SK-N-SH (cell line): ENCODE measurements at regions not wholly inside any gene's neighbourhood (a gene's known extent, or its start where the extent isn't known, plus 50 kb on each side); places are given as distances from the start of the nearest gene placed in this dataset.
"Not testable (repeated sequence)": the region's sequence is repeated elsewhere in the genome, so short reads cannot be mapped to it uniquely, and the experiment has no call there.

Experiments used
- CTCF ChIA-PET: fragments of 300-600, 350-600 bp; formaldehyde crosslinking; extraction: SDS; loops from one replicate; lab custom pipeline; 2021; lab: Yijun Ruan, JAX
- POLR2A ChIA-PET: fragments of 350-600 bp; sonication (Branson Sonifier 250); formaldehyde crosslinking; extraction: SDS; loops from one replicate; lab custom pipeline; 2020; ENCODE audit warnings: antibody characterized with exemption, inconsistent platforms; lab: Yijun Ruan, JAX
- DNase-seq: peaks from one replicate; pipeline ENCODE4 v3.0.0; 2012
- H2AFZ ChIP-seq: fragments of 200-600 bp; sonication (generic); 2 replicates; pipeline ENCODE4 v1.8.1; 2016; ENCODE audit warnings: antibody characterized with exemption, mild to moderate bottlenecking, low read depth
- H3F3A ChIP-seq: fragments of 200-600 bp; sonication (generic); replicated peaks from 2 replicates; pipeline ENCODE3; 2016; ENCODE audit warnings: antibody characterized with exemption, mild to moderate bottlenecking; ENCODE audit not compliant: insufficient read depth
- H3K27ac ChIP-seq, 2 experiments: fragments of 200-500 bp in 1 of 2; fragments of 200-600 bp in 1 of 2; sonication (Bioruptor generic) in 1 of 2; sonication (generic), shearing (Covaris generic) in 1 of 2; 2 replicates each; pipeline versions ENCODE4 v1.5.1 to v1.6.1; 2014 to 2016; ENCODE audit warnings: low read depth in 2 of 2, inconsistent platforms in 1 of 2, low read length in 1 of 2, mild to moderate bottlenecking in 1 of 2, mixed read lengths in 1 of 2
- H3K27me3 ChIP-seq: fragments of 200-600 bp; sonication (generic), shearing (Covaris generic); 2 replicates; pipeline ENCODE4 v1.6.1; 2016; ENCODE audit warnings: mixed run types; ENCODE audit not compliant: insufficient read depth
- H3K36me3 ChIP-seq, 2 experiments: fragments of 200-500 bp in 1 of 2; fragments of 200-600 bp in 1 of 2; sonication (Bioruptor generic) in 1 of 2; sonication (generic) in 1 of 2; replicated peaks in 1 of 2; 2 replicates each; pipeline versions ENCODE3 to v1.5.1; 2014 to 2016; ENCODE audit warnings: low read length in 1 of 2, mild to moderate bottlenecking in 1 of 2; ENCODE audit not compliant: insufficient read depth in 2 of 2, control insufficient read depth in 1 of 2
- H3K4me1 ChIP-seq, 2 experiments: fragments of 200-500 bp in 1 of 2; fragments of 200-600 bp in 1 of 2; sonication (Bioruptor generic) in 1 of 2; sonication (generic), shearing (Covaris generic) in 1 of 2; 2 replicates each; pipeline versions ENCODE4 v1.5.1 to v1.6.1; 2014 to 2016; ENCODE audit warnings: low read depth in 1 of 2, low read length in 1 of 2, mixed run types in 1 of 2; ENCODE audit not compliant: insufficient read depth in 2 of 2, control insufficient read depth in 1 of 2
- H3K4me2 ChIP-seq: fragments of 200-600 bp; sonication (generic), shearing (Covaris generic); 2 replicates; pipeline ENCODE4 v1.6.1; 2017; ENCODE audit warnings: mixed run types
- H3K4me3 ChIP-seq, 2 experiments: fragments of 200-500 bp in 1 of 2; fragments of 200-600 bp in 1 of 2; sonication (Bioruptor generic) in 1 of 2; sonication (generic), shearing (Covaris generic) in 1 of 2; 2 replicates each; pipeline versions ENCODE4 v1.5.1 to v1.8.1; 2014 to 2016; ENCODE audit warnings: low read depth in 2 of 2, inconsistent platforms in 1 of 2, low read length in 1 of 2, mild to moderate bottlenecking in 1 of 2, mixed read lengths in 1 of 2, moderate library complexity in 1 of 2
- H3K79me2 ChIP-seq: fragments of 200-600 bp; sonication (generic); 2 replicates; pipeline ENCODE4 v1.8.1; 2017; ENCODE audit warnings: mild to moderate bottlenecking; ENCODE audit not compliant: insufficient read depth
- H3K9ac ChIP-seq: fragments of 200-600 bp; sonication (generic); 2 replicates; pipeline ENCODE4 v1.6.1; 2017; ENCODE audit warnings: mixed run types
- H3K9me2 ChIP-seq: fragments of 200-600 bp; sonication (generic); 2 replicates; pipeline ENCODE4 v1.6.1; 2017; ENCODE audit warnings: mixed run types
- H3K9me3 ChIP-seq: fragments of 200-600 bp; sonication (generic); 2 replicates; pipeline ENCODE4 v1.6.1; 2017; ENCODE audit warnings: mixed run types, mild to moderate bottlenecking, moderate library complexity
- H4K20me1 ChIP-seq: fragments of 200-600 bp; sonication (generic); 2 replicates; pipeline ENCODE4 v1.6.1; 2017; ENCODE audit warnings: mild to moderate bottlenecking, mixed run types; ENCODE audit not compliant: insufficient read depth
- EP300 ChIP-seq, 2 experiments: IDR thresholded peaks; 2 replicates each; pipeline versions ENCODE4 v1.4.0 to v1.6.1; 2012; ENCODE audit warnings: borderline replicate concordance in 1 of 2, low read depth in 1 of 2, low read length in 1 of 2
- FOXM1 ChIP-seq: IDR thresholded peaks from 2 replicates; pipeline ENCODE4 v1.4.0; 2012; ENCODE audit warnings: low read depth, mild to moderate bottlenecking
- GABPA ChIP-seq: IDR thresholded peaks from 2 replicates; pipeline ENCODE4 v1.4.0; 2012; ENCODE audit warnings: low read depth, mild to moderate bottlenecking
- GATA2 ChIP-seq: sonication (generic); formaldehyde crosslinking; IDR thresholded peaks from 2 replicates; pipeline ENCODE4 v1.5.0; 2020; ENCODE audit warnings: mild to moderate bottlenecking, missing genetic modification reagents
- NFIC ChIP-seq: IDR thresholded peaks from 2 replicates; pipeline ENCODE4 v1.4.0; 2012; ENCODE audit warnings: borderline replicate concordance
- RXRA ChIP-seq: IDR thresholded peaks from 2 replicates; pipeline ENCODE4 v1.4.0; 2012; ENCODE audit warnings: low read depth, mild to moderate bottlenecking, borderline replicate concordance
- SIN3A ChIP-seq: IDR thresholded peaks from 2 replicates; pipeline ENCODE4 v1.6.1; 2012; ENCODE audit warnings: low read depth, mild to moderate bottlenecking, low read length, moderate library complexity, borderline replicate concordance
- SMC3 ChIP-seq: IDR thresholded peaks from 2 replicates; pipeline ENCODE4 v1.6.1; 2012; ENCODE audit warnings: low read depth, low read length, improper control_type of control experiment
- TEAD4 ChIP-seq: IDR thresholded peaks from 2 replicates; pipeline ENCODE4 v1.4.0; 2012; ENCODE audit warnings: mild to moderate bottlenecking, borderline replicate concordance; ENCODE audit not compliant: insufficient read depth
- USF2 ChIP-seq: fragments of 150-350 bp; IDR thresholded peaks from 2 replicates; pipeline ENCODE4 v1.6.1; 2017; ENCODE audit warnings: antibody characterized with exemption, low read length, low read depth, borderline replicate concordance
- YY1 ChIP-seq: IDR thresholded peaks from 2 replicates; pipeline ENCODE4 v1.4.0; 2012; ENCODE audit warnings: low read depth, mild to moderate bottlenecking
- WGBS: methylation state at CpG from one replicate; pipeline ENCODE4 v1.1.6; 2017; ENCODE audit warnings: low lambda C conversion rate; 5-methylcytosine and 5-hydroxymethylcytosine counted together
- TF ChIP-seq, protein P1 (sequence below): IDR thresholded peaks from 2 replicates; pipeline ENCODE4 v1.6.1; 2012; ENCODE audit warnings: mild to moderate bottlenecking, low read depth, low read length, moderate library complexity

- Histone ChIP-seq H3K9me3 (no peaks in the 10 kb centered on the region), H3K79me2 (no peaks in the 10 kb centered on the region), H3K4me1 (no peaks in the 10 kb centered on the region), H3K36me3 (no peaks in the 10 kb centered on the region), H3K4me3 (no peak overlapping the region), H2AFZ (no peak overlapping the region), H3F3A (no peaks in the 10 kb centered on the region), H3K27ac (no peak overlapping the region), H3K27me3 (no peaks in the 10 kb centered on the region), H3K9me2 (no peaks in the 10 kb centered on the region), H3K9ac (no peak overlapping the region), H4K20me1 (no peaks in the 10 kb centered on the region), H3K4me2 (no peak overlapping the region)
- POLR2A ChIA-PET = no interaction called here
- CTCF ChIA-PET = no interaction called here
- TF ChIP-seq, protein P1, sequence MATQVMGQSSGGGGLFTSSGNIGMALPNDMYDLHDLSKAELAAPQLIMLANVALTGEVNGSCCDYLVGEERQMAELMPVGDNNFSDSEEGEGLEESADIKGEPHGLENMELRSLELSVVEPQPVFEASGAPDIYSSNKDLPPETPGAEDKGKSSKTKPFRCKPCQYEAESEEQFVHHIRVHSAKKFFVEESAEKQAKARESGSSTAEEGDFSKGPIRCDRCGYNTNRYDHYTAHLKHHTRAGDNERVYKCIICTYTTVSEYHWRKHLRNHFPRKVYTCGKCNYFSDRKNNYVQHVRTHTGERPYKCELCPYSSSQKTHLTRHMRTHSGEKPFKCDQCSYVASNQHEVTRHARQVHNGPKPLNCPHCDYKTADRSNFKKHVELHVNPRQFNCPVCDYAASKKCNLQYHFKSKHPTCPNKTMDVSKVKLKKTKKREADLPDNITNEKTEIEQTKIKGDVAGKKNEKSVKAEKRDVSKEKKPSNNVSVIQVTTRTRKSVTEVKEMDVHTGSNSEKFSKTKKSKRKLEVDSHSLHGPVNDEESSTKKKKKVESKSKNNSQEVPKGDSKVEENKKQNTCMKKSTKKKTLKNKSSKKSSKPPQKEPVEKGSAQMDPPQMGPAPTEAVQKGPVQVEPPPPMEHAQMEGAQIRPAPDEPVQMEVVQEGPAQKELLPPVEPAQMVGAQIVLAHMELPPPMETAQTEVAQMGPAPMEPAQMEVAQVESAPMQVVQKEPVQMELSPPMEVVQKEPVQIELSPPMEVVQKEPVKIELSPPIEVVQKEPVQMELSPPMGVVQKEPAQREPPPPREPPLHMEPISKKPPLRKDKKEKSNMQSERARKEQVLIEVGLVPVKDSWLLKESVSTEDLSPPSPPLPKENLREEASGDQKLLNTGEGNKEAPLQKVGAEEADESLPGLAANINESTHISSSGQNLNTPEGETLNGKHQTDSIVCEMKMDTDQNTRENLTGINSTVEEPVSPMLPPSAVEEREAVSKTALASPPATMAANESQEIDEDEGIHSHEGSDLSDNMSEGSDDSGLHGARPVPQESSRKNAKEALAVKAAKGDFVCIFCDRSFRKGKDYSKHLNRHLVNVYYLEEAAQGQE = no peak
- TF ChIP-seq FOXM1 (no peak), SMC3 (no peak), GATA2 (CRISPR knock-in tag) (no peak), RXRA (no peak), TEAD4 (no peak), GABPA (no peak), SIN3A (no peak), NFIC (no peak)
- WGBS = 24% methylated on average over 3 of the region's 3 CpGs
- DNase-seq = no peak
Observed at GRCh38 chr6:10174056-10174455, 240.8 kb downstream of the TFAP2A start.

DNA sequence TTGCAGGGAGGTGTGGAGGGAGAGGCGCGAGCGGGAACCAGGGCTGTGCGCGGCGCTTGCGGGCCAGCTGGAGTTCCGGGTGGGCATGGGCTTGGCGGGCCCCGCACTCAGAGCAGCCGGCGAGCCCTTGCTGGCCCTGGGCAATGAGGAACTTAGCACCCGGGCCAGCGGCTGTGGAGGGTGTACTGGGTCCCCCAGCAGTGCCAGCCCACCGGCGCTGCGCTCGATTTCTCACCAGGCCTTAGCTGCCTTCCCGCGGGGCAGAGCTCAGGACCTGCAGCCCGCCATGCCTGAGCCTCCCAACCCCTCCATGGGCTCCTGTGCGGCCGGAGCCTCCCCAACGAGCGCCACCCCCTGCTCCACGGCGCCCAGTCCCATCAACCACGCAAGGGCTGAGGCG, 243.2 kb downstream of the TFAP2A start:
- H4K20me1 ChIP-seq, H3K4me1 ChIP-seq, POLR2A ChIA-PET, H3K27ac ChIP-seq, DNase-seq, H3K4me2 ChIP-seq, CTCF ChIA-PET, H3K4me3 ChIP-seq, H2AFZ ChIP-seq, H3K9ac ChIP-seq, H3F3A ChIP-seq, H3K36me3 ChIP-seq, H3K79me2 ChIP-seq, H3K27me3 ChIP-seq, H3K9me2 ChIP-seq, H3K9me3 ChIP-seq: not testable (repeated sequence)
- WGBS = 36% methylated on average over 6 of the region's 29 CpGs

DNA sequence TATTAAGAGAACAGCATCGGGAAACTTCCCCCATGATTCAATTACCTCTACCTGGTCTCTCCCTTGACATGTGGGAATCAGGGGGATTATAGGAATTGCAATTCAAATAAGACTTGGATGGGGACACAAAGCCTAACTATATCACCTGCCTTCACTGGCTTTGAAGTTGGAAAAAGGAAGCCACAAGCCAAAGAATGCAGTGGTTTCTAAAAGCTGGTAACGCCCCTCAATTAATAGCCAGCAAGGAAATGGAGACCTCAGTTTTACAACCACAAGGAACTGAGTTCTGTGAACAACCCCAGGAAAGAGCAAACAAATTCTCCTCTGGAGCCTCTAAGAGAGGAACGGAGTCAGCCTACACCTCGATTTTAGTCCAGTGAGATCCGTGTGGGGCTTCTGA, 244.1 kb downstream of the TFAP2A start:
- H3K4me2 ChIP-seq = no peak overlapping the region
- H3K9ac ChIP-seq = no peak overlapping the region
- H3K27ac ChIP-seq = no peak overlapping the region
- H3K79me2 ChIP-seq = no peaks in the 10 kb centered on the region
- no peaks in the 10 kb centered on the region for H3K36me3 ChIP-seq
- no peaks in the 10 kb centered on the region for H3K9me3 ChIP-seq
- no peaks in the 10 kb centered on the region for H3K4me1 ChIP-seq
- CTCF ChIA-PET = no interaction called here
- TF ChIP-seq USF2 (no peak), EP300 (IDR thresholded peaks at IDR 0.05; ENCODE audit: borderline replicate concordance in 1 of 2, low read depth in 1 of 2, low read length in 1 of 2) (no peak), YY1 (no peak), FOXM1 (no peak)
- H3K9me2 ChIP-seq = no peaks in the 10 kb centered on the region
- no peak for DNase-seq
- 12% methylated on average over 5 of the region's 5 CpGs for WGBS
- H3F3A ChIP-seq = no peaks in the 10 kb centered on the region
- H2AFZ ChIP-seq = no peak overlapping the region
- no peak overlapping the region for H3K4me3 ChIP-seq
- no peaks in the 10 kb centered on the region for H3K27me3 ChIP-seq
- POLR2A ChIA-PET = no interaction called here
- H4K20me1 ChIP-seq = no peaks in the 10 kb centered on the region
